Activated CD4-positive, alpha-beta T cell treated with anti-CD3 and anti-CD28 coated beads, Interleukin-2, amount 50 U/mL, for 16 hours (primary cell): ENCODE measurements at regions not wholly inside any gene's neighbourhood (a gene's known extent, or its start where the extent isn't known, plus 50 kb on each side); places are given as distances from the start of the nearest gene placed in this dataset.

Experiments
- DNase-seq: peaks from one replicate; pipeline ENCODE4 v3.0.0-alpha.2; 2020

DNA sequence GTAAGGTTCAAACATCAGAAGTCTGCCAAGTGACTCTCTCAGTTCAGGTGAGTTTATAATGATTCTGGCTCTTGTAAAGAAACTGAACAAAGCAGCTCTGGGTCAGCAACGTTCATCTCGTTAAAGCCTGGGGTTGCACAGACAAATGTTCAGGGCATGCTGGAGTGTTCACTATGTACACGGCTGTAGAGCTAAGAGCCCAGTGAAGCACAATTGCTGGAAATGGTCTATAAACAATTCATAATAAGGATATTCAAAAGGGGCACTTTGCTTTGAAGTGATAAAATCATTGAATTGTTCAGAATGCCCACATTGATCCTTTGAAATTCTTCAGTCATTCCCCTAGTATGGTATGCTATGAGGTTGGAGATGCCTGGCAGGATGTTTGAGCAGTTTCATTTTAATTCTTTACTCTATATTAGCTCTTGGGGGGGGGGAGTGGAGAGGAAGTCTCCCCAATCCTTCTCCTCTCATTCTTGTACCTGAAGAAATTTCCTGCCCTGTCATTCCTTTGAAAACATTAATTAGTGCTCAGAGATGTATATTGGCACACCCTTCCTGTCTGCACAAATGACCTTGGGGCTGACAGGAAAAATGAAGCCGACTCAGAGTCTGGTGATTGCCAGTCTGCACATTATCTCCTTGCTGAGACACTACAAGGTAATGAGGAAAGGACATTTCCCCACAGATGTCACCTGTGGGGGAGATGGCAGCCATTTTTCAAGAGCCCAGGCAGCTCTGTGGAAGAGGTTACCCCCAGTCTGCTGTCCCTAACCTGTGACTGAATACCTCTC, 145.5 kb downstream of the DLEU7 start:
- DNase-seq, result no peak

DNA sequence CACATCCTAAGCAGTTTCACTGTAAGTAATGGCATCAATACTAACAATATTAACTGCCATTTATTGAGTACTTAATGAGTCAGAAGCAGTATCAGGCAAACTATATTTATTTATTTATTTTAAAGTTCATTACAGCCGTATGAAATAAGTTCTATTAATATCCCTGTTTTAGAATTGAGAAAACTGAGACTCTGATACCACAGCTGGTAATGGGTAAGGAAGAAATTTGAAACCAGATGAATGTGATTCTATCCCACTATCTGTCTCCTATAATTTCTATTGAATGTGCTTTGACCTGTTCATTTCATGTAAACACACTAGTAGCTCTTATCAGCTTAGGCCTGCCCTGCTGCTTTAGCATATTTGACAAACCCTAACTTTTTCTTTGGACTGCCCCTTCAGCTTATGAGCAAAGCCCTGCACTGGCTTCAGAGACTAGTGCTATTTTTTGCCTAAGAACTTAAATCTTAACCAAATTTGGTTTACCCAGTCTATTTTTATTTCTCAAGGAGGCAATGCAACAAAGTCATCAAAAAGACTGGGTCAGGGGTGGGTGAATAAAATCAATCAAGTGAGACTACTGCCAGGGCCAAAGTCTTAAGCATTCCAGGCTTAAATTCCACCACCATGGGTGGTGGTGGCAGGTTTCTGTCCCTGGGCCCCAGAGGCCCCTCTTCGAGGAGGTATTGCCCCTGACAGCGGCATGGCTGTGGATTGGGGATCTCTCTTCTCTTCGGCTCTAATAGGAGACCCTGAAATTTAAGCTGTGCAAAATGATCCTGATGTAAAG, 143.4 kb downstream of the DLEU7 start:
- DNase-seq, result no peak

DNA sequence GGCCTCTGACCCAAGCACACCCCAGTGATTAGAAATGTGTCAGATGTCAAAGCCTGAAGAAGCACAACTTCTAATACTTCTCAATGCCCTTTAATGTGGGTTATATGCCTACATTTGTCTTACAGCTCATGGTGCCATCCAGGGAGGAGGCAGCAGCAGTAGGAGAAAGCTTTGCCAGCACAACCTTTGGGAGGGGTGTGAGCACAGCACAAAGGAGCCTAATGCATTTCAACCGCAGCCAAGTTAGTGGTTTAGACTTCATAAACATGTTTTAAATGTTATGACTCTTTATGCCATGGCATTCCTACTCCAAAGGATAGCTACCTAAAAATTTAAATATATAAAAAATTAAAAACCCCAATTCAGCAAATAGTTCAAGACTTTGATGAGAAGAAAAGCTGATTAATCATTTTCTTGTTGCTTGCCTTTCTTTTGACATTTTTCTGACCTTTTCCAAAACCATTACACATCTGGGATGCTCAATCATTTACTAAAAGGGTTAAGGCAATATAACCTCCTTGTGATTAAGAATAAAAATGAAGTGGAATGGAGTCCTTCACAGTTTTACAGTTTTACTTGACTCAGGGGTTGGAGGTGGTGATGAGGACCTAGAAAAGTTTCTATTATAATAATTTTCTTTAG, 142.7 kb downstream of the DLEU7 start:
- no peak for DNase-seq

GRCh38 chr13:50701469-50701868, 142.0 kb downstream of the DLEU7 start:
- DNase-seq, result no peak

DNA sequence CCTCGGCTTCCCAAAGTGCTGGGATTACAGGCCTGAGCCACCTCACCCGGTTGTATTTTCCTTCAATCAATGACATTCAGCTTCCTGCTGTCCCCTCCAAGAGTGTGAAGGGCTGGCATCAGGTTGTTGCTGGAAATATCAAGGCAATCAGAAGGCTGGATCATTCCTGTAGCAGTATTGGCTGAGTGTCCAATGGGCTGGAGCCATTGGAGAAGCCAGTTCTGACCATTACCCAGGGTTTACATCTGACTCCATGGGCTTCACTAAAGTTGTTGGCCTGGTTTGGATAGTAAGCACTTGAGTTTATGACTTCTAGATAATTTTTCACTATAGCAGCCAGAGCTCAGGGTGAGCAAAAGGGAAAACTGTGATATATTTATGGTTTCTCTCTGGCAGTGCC, 137.0 kb downstream of the DLEU7 start:
- DNase-seq, result no peak

- no peak for DNase-seq
Observed at GRCh38 chr13:50707628-50708027, 135.9 kb downstream of the DLEU7 start.

DNA sequence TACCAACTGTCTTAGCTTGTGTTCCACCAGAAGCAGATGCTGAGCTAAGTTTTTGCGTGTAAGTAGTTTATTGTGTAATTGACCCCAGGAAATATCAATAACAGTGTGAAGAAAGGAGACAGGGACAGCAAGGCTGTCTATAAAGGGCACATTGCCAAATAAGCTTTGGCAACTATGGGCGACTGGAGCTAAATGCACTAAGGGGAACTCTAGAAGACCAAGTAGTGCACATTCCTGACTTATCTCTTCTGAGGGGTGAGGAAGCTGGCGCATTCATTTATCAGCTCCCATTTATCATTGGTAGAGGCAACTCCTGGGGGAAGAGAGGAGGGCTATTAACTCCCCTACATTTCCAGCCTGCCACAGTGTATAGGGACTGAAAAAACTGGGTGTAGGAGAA, 135.0 kb downstream of the DLEU7 start:
- DNase-seq, result no peak

DNA sequence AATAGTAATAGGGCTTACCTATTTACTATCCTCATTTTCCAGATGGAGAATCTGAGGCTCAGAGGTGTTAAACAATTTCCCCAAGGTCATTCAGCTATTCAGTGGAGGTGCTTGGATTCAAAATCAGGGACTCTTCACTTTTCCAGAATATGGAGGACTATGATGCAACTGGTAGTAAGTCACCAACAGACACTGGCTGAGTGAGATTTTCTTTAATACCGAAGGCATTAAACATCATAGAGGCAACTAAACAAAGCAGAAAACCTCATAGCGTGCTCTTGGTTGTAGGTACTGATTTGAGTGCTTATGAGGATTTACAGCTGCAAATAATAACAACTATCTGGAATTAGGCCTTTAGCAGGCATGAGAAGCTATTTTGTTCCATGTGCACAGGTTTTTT, 134.4 kb downstream of the DLEU7 start:
- no peak for DNase-seq

DNA sequence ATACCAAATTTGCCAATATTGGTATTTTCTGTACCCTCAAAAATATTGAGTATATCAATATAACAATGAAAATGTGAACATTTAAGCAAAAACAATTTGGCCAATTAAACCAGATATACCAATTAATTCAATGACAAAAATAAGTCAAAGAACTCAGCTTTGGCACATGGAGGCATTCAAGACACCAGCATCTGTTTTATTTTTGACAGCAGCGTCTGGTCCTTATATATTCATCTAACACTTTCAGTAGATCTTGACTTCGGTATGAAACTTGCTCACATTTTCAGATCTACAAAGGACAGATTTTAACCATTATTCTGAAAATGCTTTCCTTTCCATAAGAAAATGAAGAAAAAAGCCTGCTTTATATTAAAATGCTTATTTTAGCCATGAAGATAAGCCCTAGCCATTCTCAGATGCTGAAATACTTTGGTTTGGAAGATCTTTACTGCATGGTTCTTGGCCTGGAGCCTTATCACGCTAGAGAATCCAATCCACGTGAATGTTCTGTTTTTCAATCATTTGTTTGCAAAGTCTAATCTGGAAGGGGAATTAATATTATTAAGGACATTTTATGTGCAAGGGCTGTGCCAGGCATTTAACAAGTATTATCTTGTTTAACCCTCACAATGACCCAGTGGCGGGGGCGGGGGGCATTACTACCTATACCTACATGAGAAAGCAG, 132.2 kb downstream of the DLEU7 start:
- DNase-seq, result no peak

GRCh38 chr13:50711996-50712395, 131.5 kb downstream of the DLEU7 start:
- DNase-seq, result no peak

GRCh38 chr13:50712456-50712855, 131.0 kb downstream of the DLEU7 start:
- DNase-seq, result no peak

DNA sequence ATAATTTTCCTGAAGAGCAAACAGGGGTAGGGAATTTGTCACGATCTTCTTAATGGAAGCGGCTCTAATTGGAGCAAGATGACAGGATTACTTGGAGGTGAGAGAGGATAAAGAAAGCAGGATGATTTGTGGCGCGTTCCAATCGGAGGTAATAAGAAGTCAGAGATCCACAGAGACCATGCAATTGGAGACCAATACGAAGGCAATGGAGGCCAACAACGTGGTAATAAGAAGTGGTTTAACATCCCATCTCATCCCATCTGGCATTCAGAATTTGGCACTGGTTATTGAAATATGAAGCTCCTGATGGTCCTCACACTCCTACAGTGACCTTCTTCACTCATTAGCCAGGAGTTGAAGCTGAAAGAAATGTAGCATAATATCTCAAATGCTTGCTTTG, 130.6 kb downstream of the DLEU7 start:
- no peak for DNase-seq

- DNase-seq, result peak; percentile 51
Observed at GRCh38 chr13:50713523-50714248, 129.8 kb downstream of the DLEU7 start.

DNA sequence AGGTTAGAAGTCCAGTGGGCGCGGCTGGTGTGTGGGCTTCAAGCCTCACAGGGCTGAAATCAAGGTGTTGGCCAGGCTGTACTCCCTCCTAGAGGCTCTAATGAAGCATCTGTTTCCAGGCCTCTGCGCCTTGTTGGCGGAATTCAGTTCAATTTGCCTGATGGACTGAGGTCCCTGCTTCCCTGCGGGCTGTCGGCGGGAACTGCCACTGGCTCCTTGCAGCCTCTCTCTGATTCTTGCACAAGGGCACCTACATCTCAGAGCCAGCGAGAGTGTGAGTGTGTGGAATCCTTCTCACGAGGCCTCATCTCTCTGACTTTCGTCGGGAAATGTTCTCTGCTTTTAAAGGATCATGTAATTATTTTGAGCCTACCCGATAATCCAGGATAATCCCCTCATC, 128.6 kb downstream of the DLEU7 start:
- DNase-seq, result no peak

GRCh38 chr13:50715402-50716146, 127.9 kb downstream of the DLEU7 start:
- no peak for DNase-seq

- no peak for DNase-seq
Observed at GRCh38 chr13:50720861-50721671, 122.4 kb downstream of the DLEU7 start.

DNA sequence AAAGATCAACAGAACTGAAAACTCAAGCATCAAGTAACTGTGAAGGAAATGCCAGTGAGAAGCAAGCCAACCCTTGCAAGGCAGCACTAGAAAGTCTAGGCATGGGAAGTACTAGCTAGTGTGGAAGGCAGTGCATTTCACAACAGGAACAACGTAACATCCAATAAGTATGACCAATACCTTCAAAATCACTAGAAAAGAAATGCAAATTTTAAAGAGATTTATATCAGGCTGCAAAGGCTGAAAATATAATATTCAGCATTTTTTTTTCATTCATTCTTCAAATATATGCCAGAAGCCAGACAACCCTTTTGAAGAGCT, 121.9 kb downstream of the DLEU7 start:
- no peak for DNase-seq

DNA sequence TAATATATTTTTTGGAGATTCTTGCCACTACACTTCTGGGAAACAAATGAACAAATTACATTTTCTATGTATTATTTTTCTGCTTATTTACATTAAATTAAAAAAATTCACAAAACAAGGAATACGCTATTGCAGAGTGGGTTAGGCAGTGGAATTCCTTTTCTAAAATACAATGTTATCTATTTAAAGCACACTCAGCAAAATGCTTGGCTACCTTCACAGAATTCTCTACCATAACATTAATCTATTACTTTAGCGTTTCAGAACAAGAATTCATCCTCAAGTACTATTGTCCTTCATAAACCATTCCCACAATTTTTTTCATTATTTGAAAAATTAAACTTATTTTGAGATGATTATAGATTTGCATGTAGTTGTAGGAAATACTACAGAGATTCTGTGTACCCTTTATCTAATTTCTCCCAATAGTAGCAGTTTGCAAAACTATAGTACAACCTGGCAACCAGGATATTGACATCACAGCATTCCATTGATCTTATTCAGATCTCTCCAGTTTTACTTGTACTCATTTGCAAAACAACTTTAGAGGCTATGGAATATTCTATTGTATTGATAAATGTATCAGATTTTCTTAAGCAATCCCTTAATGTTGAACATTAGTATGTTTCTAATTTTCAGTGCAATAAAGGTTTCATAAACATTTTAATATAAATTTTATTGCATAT, 120.9 kb downstream of the DLEU7 start:
- DNase-seq, result no peak

DNA sequence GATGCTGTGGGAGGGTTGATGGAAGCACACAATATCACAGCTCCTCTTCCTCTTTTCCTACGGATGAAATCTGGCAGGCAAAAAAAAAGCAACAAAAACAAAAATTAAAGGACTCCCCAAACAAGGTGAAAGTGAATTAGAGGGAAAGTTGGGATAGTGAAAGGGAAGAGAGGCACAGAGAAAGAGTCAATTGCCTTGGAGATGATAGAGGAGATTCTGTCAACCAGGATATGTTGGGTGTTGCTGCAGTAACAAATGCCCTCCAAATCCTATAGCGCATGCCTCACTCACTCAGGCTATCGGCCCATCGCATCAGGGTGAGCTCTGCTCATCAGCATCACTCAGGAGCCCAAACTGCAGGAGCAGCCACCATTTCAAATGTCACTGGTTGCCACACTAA, 119.1 kb downstream of the DLEU7 start:
- DNase-seq, result no peak

DNA sequence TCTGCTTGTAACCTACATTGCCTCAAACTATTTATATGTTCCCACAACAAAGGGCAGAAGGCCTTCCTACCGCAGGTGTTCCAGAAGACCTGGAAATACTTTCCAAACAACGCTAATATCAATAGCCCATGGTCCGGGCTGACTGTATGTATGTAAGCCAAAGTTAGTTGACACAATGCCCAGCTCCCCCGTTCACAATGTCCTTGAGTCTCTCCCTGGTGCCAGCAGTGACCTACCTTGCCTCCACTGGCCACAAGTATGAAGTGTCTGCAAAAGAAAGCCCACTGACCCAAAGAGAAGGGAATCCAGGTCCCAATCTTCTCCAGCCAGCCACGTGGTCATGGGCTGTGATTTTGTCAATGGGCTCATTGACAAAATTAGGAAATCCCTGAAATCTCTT, 118.6 kb downstream of the DLEU7 start:
- DNase-seq, result no peak

DNA sequence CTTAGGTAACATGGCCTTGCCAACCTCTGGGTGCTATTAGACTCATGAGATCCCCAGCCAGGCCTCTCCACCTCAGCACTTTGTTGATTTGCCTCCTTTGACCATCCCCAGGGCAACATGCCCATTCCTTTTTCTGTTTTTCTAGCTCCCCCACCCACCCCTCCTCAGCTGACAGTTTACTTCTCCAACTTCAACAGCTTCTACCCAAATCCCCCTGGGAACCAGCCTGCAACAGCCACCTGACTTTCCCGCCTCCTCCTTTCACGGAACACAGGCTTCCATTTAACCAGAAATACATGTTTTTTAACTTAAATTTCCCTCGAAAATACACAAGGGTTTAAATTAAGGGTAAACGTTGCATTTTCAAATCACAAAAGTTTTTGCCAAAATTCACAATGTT, 117.3 kb downstream of the DLEU7 start:
- DNase-seq, result no peak
